H9 (cell line): ENCODE measurements at regions not wholly inside any gene's neighbourhood (a gene's known extent, or its start where the extent isn't known, plus 50 kb on each side); places are given as distances from the start of the nearest gene placed in this dataset.

Experiments
- DNase-seq: peaks from one replicate; pipeline ENCODE4 v3.0.0-alpha.2; 2017
- H2AFZ ChIP-seq: one replicate; pipeline ENCODE4 v1.6.1; 2013; ENCODE audit warnings: mild to moderate bottlenecking, low read length, control low read depth, moderate library complexity
- H2AK5ac ChIP-seq: 2 replicates; pipeline ENCODE4 v1.6.1; 2013; ENCODE audit warnings: low read length, control low read depth, mixed read lengths; ENCODE audit not compliant: insufficient read length
- H2BK120ac ChIP-seq: one replicate; pipeline ENCODE4 v1.6.1; 2013; ENCODE audit warnings: low read depth, mild to moderate bottlenecking, low read length, control low read depth, inconsistent platforms; ENCODE audit not compliant: poor library complexity, severe bottlenecking
- H2BK12ac ChIP-seq: 2 replicates; pipeline ENCODE4 v1.6.1; 2013; ENCODE audit warnings: low read length, control low read depth, mixed read lengths, low read depth; ENCODE audit not compliant: insufficient read length
- H2BK15ac ChIP-seq: 2 replicates; pipeline ENCODE4 v1.6.1; 2013; ENCODE audit warnings: low read depth, low read length, control low read depth
- H2BK20ac ChIP-seq: one replicate; pipeline ENCODE4 v1.6.1; 2013; ENCODE audit warnings: low read depth, mild to moderate bottlenecking, low read length, control low read depth, inconsistent platforms; ENCODE audit not compliant: poor library complexity, severe bottlenecking
- H2BK5ac ChIP-seq: 2 replicates; pipeline ENCODE4 v1.6.1; 2013; ENCODE audit warnings: low read length, control low read depth, mixed read lengths; ENCODE audit not compliant: insufficient read length
- H3K14ac ChIP-seq: 2 replicates; pipeline ENCODE4 v1.6.1; 2013; ENCODE audit warnings: low read length, control low read depth; ENCODE audit not compliant: insufficient read depth
- H3K18ac ChIP-seq: 2 replicates; pipeline ENCODE4 v1.6.1; 2013; ENCODE audit warnings: low read depth, mild to moderate bottlenecking, mixed read lengths, low read length, control low read depth; ENCODE audit not compliant: insufficient read length
- H3K23ac ChIP-seq: 2 replicates; pipeline ENCODE4 v1.6.1; 2013; ENCODE audit warnings: low read length, control low read depth, mixed read lengths, low read depth; ENCODE audit not compliant: insufficient read length
- H3K23me2 ChIP-seq: 2 replicates; pipeline ENCODE4 v1.6.1; 2013; ENCODE audit warnings: low read depth, mild to moderate bottlenecking, mixed read lengths, low read length, control low read depth; ENCODE audit not compliant: insufficient read length, poor library complexity, severe bottlenecking
- H3K27ac ChIP-seq: 2 replicates; pipeline ENCODE4 v1.5.1; 2013; ENCODE audit warnings: low read length, control low read depth, mixed read lengths, low read depth; ENCODE audit not compliant: insufficient read length
- H3K27me3 ChIP-seq: 2 replicates; pipeline ENCODE4 v1.6.1; 2013; ENCODE audit warnings: low read length, control low read depth, inconsistent platforms; ENCODE audit not compliant: insufficient read depth
- H3K4ac ChIP-seq: 2 replicates; pipeline ENCODE4 v1.6.1; 2013; ENCODE audit warnings: low read depth, mild to moderate bottlenecking, control low read depth, inconsistent platforms, low read length, moderate library complexity
- H3K4me1 ChIP-seq: 2 replicates; pipeline ENCODE4 v1.6.1; 2013; ENCODE audit warnings: low read length, control low read depth, inconsistent platforms; ENCODE audit not compliant: insufficient read depth
- H3K4me2 ChIP-seq: 2 replicates; pipeline ENCODE4 v1.6.1; 2013; ENCODE audit warnings: low read length, control low read depth, mixed read lengths; ENCODE audit not compliant: insufficient read length, insufficient read depth
- H3K56ac ChIP-seq: 2 replicates; pipeline ENCODE4 v1.6.1; 2013; ENCODE audit warnings: low read depth, mild to moderate bottlenecking, mixed read lengths, low read length, control low read depth; ENCODE audit not compliant: insufficient read length
- H3K79me1 ChIP-seq: 2 replicates; pipeline ENCODE4 v1.6.1; 2013; ENCODE audit warnings: low read depth, mild to moderate bottlenecking, moderate library complexity, low read length, control low read depth, inconsistent platforms; ENCODE audit not compliant: insufficient read depth, poor library complexity, severe bottlenecking
- H3K79me2 ChIP-seq: 2 replicates; pipeline ENCODE4 v1.6.1; 2013; ENCODE audit warnings: low read length, control low read depth, inconsistent platforms; ENCODE audit not compliant: insufficient read depth
- H3K9ac ChIP-seq: 2 replicates; pipeline ENCODE4 v1.6.1; 2013; ENCODE audit warnings: low read length, control low read depth, mixed read lengths; ENCODE audit not compliant: insufficient read length; ENCODE audit errors: extremely low read depth
- H3K9me3 ChIP-seq: one replicate; pipeline ENCODE4 v1.6.1; 2013; ENCODE audit warnings: low read depth, low read length, inconsistent platforms; ENCODE audit not compliant: control insufficient read depth
- H3T11ph ChIP-seq: one replicate; pipeline ENCODE4 v1.6.1; 2013; ENCODE audit warnings: mild to moderate bottlenecking, low read length, control low read depth, inconsistent platforms
- H4K20me1 ChIP-seq: one replicate; pipeline ENCODE4 v1.6.1; 2013; ENCODE audit not compliant: control insufficient read depth, insufficient read length, insufficient read depth
- H4K5ac ChIP-seq: 2 replicates; pipeline ENCODE4 v1.6.1; 2013; ENCODE audit warnings: low read depth, mild to moderate bottlenecking, mixed read lengths, low read length, control low read depth; ENCODE audit not compliant: insufficient read length
- H4K8ac ChIP-seq: replicated peaks from 2 replicates; pipeline ENCODE4 v1.6.1; 2013; ENCODE audit warnings: low read length, control low read depth, mixed read lengths, low read depth; ENCODE audit not compliant: insufficient read length
- H4K91ac ChIP-seq: 2 replicates; pipeline ENCODE4 v1.6.1; 2013; ENCODE audit warnings: low read depth, mild to moderate bottlenecking, moderate library complexity, mixed read lengths, low read length, control low read depth; ENCODE audit not compliant: insufficient read length
- H3K27ac Mint-ChIP-seq, 3 experiments: 2 replicates in 2 of 3; 3 replicates in 1 of 3; pipeline ENCODE4 v1.8.0; 2020 to 2021; ENCODE audit warnings: mixed read lengths in 3 of 3, mild to moderate bottlenecking in 1 of 3, moderate library complexity in 1 of 3
- H3K27me3 Mint-ChIP-seq: 2 replicates; pipeline ENCODE4 v1.8.0; 2021; ENCODE audit warnings: low read depth, mild to moderate bottlenecking, moderate library complexity, mixed read lengths
- H3K36me3 Mint-ChIP-seq, 3 experiments: 2 replicates in 2 of 3; 3 replicates in 1 of 3; pipeline ENCODE4 v1.8.0; 2020 to 2021; ENCODE audit warnings: low read depth in 3 of 3, mixed read lengths in 3 of 3; ENCODE audit not compliant: insufficient read depth in 1 of 3
- H3K4me1 Mint-ChIP-seq, 2 experiments: 2 replicates each; pipeline ENCODE4 v1.8.0; 2020; ENCODE audit warnings: mixed read lengths in 2 of 2
- H3K4me3 Mint-ChIP-seq, 2 experiments: 2 replicates in 1 of 2; 3 replicates in 1 of 2; pipeline ENCODE4 v1.8.0; 2020 to 2021; ENCODE audit warnings: mild to moderate bottlenecking in 2 of 2, mixed read lengths in 2 of 2, moderate library complexity in 1 of 2
- H3K9me3 Mint-ChIP-seq, 2 experiments: 2 replicates in 1 of 2; 3 replicates in 1 of 2; pipeline ENCODE4 v1.8.0; 2020; ENCODE audit warnings: mild to moderate bottlenecking in 2 of 2, mixed read lengths in 2 of 2, moderate library complexity in 1 of 2
- WGBS: extraction: QIAGEN DNeasy Blood & Tissue Kit; methylation state at CpG from one replicate; pipeline ENCODE4 v1.1.7; 2013; ENCODE audit warnings: missing lambda C conversion rate, low lambda C conversion rate, mixed read lengths; ENCODE audit not compliant: insufficient read length; ENCODE audit errors: extremely low coverage; 5-methylcytosine and 5-hydroxymethylcytosine counted together
- TF ChIP-seq, protein P1 (sequence below): fragments of 200-600 bp; sonication (generic); conservative IDR thresholded peaks from 3 replicates; pipeline ENCODE4 v1.8.0; 2021; ENCODE audit warnings: antibody characterized with exemption, mild to moderate bottlenecking

DNA sequence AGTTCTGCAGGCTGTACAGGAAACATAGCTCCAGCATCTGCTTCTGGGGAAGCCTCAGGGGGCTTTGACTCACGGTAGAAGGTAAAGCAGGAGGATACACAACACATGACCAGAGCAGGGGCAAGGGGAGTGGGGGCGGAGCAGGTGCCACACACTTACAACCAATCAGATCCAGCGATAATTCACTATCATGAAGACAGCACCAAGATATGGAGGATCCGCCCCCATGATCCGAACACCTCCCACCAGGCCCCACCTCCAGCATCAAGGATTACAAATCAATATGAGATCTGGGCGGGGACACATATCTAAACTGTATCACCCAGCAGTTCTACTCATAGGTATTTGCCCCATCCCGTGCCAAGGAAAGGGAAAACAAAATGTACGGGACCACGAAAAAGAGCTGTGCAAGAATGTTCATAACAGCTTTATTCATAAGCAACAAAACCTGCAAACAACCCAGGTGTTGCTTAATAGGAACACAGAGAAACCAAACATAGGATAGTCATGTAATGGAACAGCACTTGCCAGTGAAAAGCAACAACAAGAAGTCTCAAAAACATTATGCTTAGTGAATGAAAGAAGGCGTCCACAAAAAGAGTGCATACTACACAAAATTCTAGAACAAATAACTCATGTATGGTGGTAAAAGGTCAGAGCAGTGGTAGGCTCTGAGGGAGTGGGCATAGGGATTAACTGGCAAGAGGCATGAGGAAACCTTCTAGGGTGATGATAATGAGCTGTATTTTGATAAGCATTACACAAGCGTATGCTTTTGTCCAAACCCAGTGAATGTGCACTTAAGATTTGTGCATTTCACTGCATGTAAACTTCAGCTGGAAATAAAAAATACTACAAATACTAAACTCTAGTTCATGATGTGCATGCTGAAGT is 130.9 kb upstream of the FAM9B start:
- Histone ChIP-seq H3K27ac (no peak overlapping the region), H4K8ac (no peak overlapping the region), H3K56ac (no peak overlapping the region), H3K18ac (no peak overlapping the region), H2AK5ac (no peak overlapping the region), H3K23me2 (no peaks in the 10 kb centered on the region), H2BK12ac (no peak overlapping the region), H3K4me2 (no peak overlapping the region), H4K91ac (no peak overlapping the region), H3K4me1 (no peaks in the 10 kb centered on the region), H3K9ac (no peak overlapping the region), H3K23ac (no peak overlapping the region), H2BK5ac (no peak overlapping the region), H4K5ac (no peak overlapping the region), H4K20me1 (no peaks in the 10 kb centered on the region), H2AFZ (no peak overlapping the region), H3K27me3 (no peaks in the 10 kb centered on the region), H3K79me1 (no peaks in the 10 kb centered on the region), H3K9me3 (no peaks in the 10 kb centered on the region), H3K79me2 (no peaks in the 10 kb centered on the region), H2BK15ac (no peak overlapping the region; the same call in 1 of the 2 replicates), H3K14ac (no peak overlapping the region), H3T11ph (no peak overlapping the region), H2BK20ac (no peak overlapping the region), H2BK120ac (no peak overlapping the region), H3K4ac (no peak overlapping the region)
- Mint-ChIP-seq H3K4me3 (no peak overlapping the region), H3K9me3 (peaks cover 14 to 40% of the 10 kb centered on the region in 2 experiments), H3K4me1 (peaks cover 0 to 6% of the 10 kb centered on the region in 2 experiments; a peak in 2 of 4 replicates), H3K27ac (no peak overlapping the region), H3K36me3 (peaks cover 4 to 9% (median 5%) of the 10 kb centered on the region in 3 experiments; a peak in 4 of 7 replicates), H3K27me3 (peaks cover 2% of the 10 kb centered on the region; the same call in 1 of the 2 replicates)
- no CpG with 5 or more reads among the region's 11 CpGs for WGBS
- TF ChIP-seq, protein P1, sequence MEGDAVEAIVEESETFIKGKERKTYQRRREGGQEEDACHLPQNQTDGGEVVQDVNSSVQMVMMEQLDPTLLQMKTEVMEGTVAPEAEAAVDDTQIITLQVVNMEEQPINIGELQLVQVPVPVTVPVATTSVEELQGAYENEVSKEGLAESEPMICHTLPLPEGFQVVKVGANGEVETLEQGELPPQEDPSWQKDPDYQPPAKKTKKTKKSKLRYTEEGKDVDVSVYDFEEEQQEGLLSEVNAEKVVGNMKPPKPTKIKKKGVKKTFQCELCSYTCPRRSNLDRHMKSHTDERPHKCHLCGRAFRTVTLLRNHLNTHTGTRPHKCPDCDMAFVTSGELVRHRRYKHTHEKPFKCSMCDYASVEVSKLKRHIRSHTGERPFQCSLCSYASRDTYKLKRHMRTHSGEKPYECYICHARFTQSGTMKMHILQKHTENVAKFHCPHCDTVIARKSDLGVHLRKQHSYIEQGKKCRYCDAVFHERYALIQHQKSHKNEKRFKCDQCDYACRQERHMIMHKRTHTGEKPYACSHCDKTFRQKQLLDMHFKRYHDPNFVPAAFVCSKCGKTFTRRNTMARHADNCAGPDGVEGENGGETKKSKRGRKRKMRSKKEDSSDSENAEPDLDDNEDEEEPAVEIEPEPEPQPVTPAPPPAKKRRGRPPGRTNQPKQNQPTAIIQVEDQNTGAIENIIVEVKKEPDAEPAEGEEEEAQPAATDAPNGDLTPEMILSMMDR: no peak
- DNase-seq: no peak
